Stimulated activated CD8-positive, alpha-beta memory T cell treated with anti-CD3 and anti-CD28 coated beads, Interleukin-4, amount 100 ng/mL, for 48 hours (primary cell): ENCODE measurements at regions not wholly inside any gene's neighbourhood (a gene's known extent, or its start where the extent isn't known, plus 50 kb on each side); places are given as distances from the start of the nearest gene placed in this dataset.

ENCODE experiments used
- DNase-seq: peaks from one replicate; pipeline ENCODE4 v3.0.0-alpha.2; 2020

GRCh38 chr2:103526757-103527156, 764.9 kb downstream of the TMEM182 start:
- DNase-seq = no peak

- no peak for DNase-seq
Measured at GRCh38 chr2:103527278-103527677, 765.4 kb downstream of the TMEM182 start.

GRCh38 chr2:103529798-103530502, 768.1 kb downstream of the TMEM182 start:
- DNase-seq = no peak

- no peak for DNase-seq
Measured at GRCh38 chr2:103552775-103553174, 790.9 kb downstream of the TMEM182 start.

GRCh38 chr2:103594823-103595222, 833.0 kb downstream of the TMEM182 start:
- no peak for DNase-seq

GRCh38 chr2:103605071-103605780, 843.4 kb downstream of the TMEM182 start:
- DNase-seq = no peak

GRCh38 chr2:103615611-103616105, 853.8 kb downstream of the TMEM182 start:
- no peak for DNase-seq

GRCh38 chr2:103616891-103617290, 855.1 kb downstream of the TMEM182 start:
- DNase-seq = no peak

GRCh38 chr2:103618112-103618511, 856.3 kb downstream of the TMEM182 start:
- DNase-seq = no peak

- no peak for DNase-seq
Measured at GRCh38 chr2:103627301-103627700, 865.5 kb downstream of the TMEM182 start.

- DNase-seq = no peak
Measured at GRCh38 chr2:103638978-103639377, 877.1 kb downstream of the TMEM182 start.

- no peak for DNase-seq
Measured at GRCh38 chr2:103656558-103656957, 894.7 kb downstream of the TMEM182 start.

- DNase-seq = no peak
Measured at GRCh38 chr2:103660519-103660918, 898.7 kb downstream of the TMEM182 start.

GRCh38 chr2:103660947-103661346, 899.1 kb downstream of the TMEM182 start:
- DNase-seq = no peak

- DNase-seq = no peak
Measured at GRCh38 chr2:103664690-103665089, 902.9 kb downstream of the TMEM182 start.

- no peak for DNase-seq
Measured at GRCh38 chr2:103667335-103667884, 905.6 kb downstream of the TMEM182 start.

- no peak for DNase-seq
Measured at GRCh38 chr2:103669531-103669930, 907.7 kb downstream of the TMEM182 start.
